ENCODE measurements at regions not wholly inside any gene's neighbourhood (a gene's known extent, or its start where the extent isn't known, plus 50 kb on each side); places are given as distances from the start of the nearest gene placed in this dataset.

DNA sequence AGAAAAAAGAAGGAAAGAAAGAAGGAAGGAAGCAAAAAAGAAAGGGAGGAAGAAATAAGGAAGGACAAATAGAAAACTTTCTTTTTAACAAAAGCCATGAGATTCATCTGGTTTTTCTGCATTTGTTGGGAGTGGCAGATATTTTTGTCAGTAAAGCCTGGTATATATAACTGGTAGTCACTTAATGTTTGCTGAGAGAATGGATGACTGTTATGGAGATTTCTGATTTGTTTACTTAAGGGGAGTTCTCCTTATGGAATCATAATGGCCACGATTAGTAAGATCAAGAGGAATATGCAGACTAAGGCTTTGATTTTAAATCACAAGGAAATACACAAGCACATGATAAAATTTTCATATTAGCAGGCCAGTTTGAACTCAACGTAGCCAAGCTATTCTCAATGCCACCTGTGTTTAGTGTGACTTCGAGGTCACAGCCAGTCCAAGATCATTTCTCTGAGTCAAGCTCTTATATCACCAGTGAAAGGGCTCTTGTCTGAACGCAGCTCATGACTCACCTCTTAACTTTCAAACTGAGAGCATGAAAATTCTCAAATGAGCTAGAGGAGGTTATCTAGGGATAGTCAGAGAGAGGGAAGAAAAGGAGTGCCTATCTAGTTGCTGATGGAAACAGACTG lies 445.1 kb upstream of the ZMIZ1 start:
- Histone ChIP-seq H3K36me3 (ENCODE audit: control insufficient read depth in 1 of 2, insufficient read depth in 2 of 2, low read length in 2 of 2) (no peaks in the 10 kb centered on the region), H3K79me2 (ENCODE audit: insufficient read depth, low read length) (no peaks in the 10 kb centered on the region), H2AFZ (ENCODE audit: low read depth, low read length, poor library complexity, severe bottlenecking) (no peak overlapping the region), H3K9ac (ENCODE audit: low read length) (no peak overlapping the region), H4K20me1 (ENCODE audit: insufficient read depth) (no peaks in the 10 kb centered on the region), H3K27ac (ENCODE audit: low read depth, low read length) (no peak overlapping the region), H3K9me2 (ENCODE audit: insufficient read depth) (no peaks in the 10 kb centered on the region), H3K4me3 (replicated peaks in 1 of 2; ENCODE audit: low read depth in 1 of 2, low read length in 2 of 2) (no peak overlapping the region), H3K27me3 (ENCODE audit: insufficient read depth, low read length) (no peaks in the 10 kb centered on the region), H3K4me1 (ENCODE audit: control insufficient read depth in 1 of 2, insufficient read depth in 2 of 2, low read length in 2 of 2) (peaks cover 6 to 15% of the 10 kb centered on the region in 2 experiments; a peak in 2 of 4 replicates), H3K9me3 (ENCODE audit: control insufficient read depth in 1 of 2, insufficient read depth in 1 of 2, low read depth in 1 of 2, low read length in 2 of 2) (no peaks in the 10 kb centered on the region), H3K4me2 (ENCODE audit: low read length) (peak overlapping the region; percentile 21)
- CTCF ChIA-PET, result no interaction called here
- ATAC-seq (peak; percentile 84), DNase-seq (ENCODE audit: low read depth, low spot score) (peak; percentile 36)
- TF ChIP-seq CBX3 (IDR thresholded peaks at IDR 0.05; ENCODE audit: low read depth), result 0 out of 2 replicates have a peak, but pooled peaks have one; percentile 35
- TF ChIP-seq JUND (IDR thresholded peaks at IDR 0.05), result peak; percentile 60
- TF ChIP-seq FOSL1 (IDR thresholded peaks at IDR 0.05; ENCODE audit: low read depth), result peak; percentile 67
- TF ChIP-seq SP1 (IDR thresholded peaks at IDR 0.05; ENCODE audit: low read depth), result peak; percentile 25; the same call in 1 of the 2 replicates
- no peak for TF ChIP-seq CEBPB (IDR thresholded peaks at IDR 0.05; ENCODE audit: low read depth)
- TF ChIP-seq, protein P1, sequence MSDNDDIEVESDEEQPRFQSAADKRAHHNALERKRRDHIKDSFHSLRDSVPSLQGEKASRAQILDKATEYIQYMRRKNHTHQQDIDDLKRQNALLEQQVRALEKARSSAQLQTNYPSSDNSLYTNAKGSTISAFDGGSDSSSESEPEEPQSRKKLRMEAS (IDR thresholded peaks at IDR 0.05), result 0 out of 2 replicates have a peak, but pooled peaks have one; percentile 21
- RAD21 ChIA-PET (ENCODE audit: low non-redundant PET in 1 of 2, low total read pairs in 2 of 2, uncharacterized antibody in 2 of 2, unreplicated experiment in 2 of 2), result no interaction called here
- POLR2A ChIA-PET, result no interaction called here
- no TSS peak for BruUV-seq (replicated peaks)
- intact Hi-C loops (cut with micrococcal nuclease), result no loop called here

DNA sequence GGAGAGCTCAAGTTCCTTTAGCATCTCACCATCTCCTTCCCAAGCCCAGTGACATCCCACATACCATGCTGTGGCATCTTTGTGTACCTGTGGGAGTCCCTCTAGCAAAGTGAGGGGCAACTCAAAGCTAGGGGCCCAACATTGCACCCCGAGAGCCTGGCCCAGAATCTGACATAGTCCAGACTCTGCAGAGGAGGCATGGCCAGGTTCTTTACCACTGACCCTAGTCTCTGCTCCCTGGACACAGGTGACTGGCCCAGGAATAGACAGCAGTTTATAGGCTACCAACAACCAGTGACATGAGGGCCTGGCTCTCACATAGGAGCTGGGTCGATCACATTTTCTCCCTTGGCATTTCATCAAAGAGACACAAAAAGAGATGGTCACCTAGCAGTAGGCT lies 444.0 kb upstream of the ZMIZ1 start:
- CTCF ChIA-PET, result no interaction called here
- RAD21 ChIA-PET (ENCODE audit: low non-redundant PET in 1 of 2, low total read pairs in 2 of 2, uncharacterized antibody in 2 of 2, unreplicated experiment in 2 of 2), result no interaction called here
- no peaks in the 10 kb centered on the region for H3K9me3 ChIP-seq (ENCODE audit: control insufficient read depth in 1 of 2, insufficient read depth in 1 of 2, low read depth in 1 of 2, low read length in 2 of 2)
- no peaks in the 10 kb centered on the region for H3K27me3 ChIP-seq (ENCODE audit: insufficient read depth, low read length)
- POLR2A ChIA-PET, result no interaction called here
- H3K4me3 ChIP-seq (replicated peaks in 1 of 2; ENCODE audit: low read depth in 1 of 2, low read length in 2 of 2), result no peak overlapping the region
- H3K27ac ChIP-seq (ENCODE audit: low read depth, low read length), result no peak overlapping the region
- H3K4me2 ChIP-seq (ENCODE audit: low read length), result no peak overlapping the region
- TF ChIP-seq TCF7L2 (IDR thresholded peaks at IDR 0.05; ENCODE audit: borderline replicate concordance, extremely low read depth, insufficient read depth, insufficient read length), result no peak
- TF ChIP-seq SP1 (IDR thresholded peaks at IDR 0.05; ENCODE audit: low read depth), result no peak
- no peaks in the 10 kb centered on the region for H3K36me3 ChIP-seq (ENCODE audit: control insufficient read depth in 1 of 2, insufficient read depth in 2 of 2, low read length in 2 of 2)
- no peaks in the 10 kb centered on the region for H4K20me1 ChIP-seq (ENCODE audit: insufficient read depth)
- H3K9me2 ChIP-seq (ENCODE audit: insufficient read depth), result no peaks in the 10 kb centered on the region
- H2AFZ ChIP-seq (ENCODE audit: low read depth, low read length, poor library complexity, severe bottlenecking), result no peak overlapping the region
- DNase-seq (ENCODE audit: low read depth, low spot score) (no peak), ATAC-seq (no peak)
- H3K79me2 ChIP-seq (ENCODE audit: insufficient read depth, low read length), result no peaks in the 10 kb centered on the region
- no peak overlapping the region for H3K9ac ChIP-seq (ENCODE audit: low read length)
- peaks cover 6 to 15% of the 10 kb centered on the region in 2 experiments; a peak in 2 of 4 replicates for H3K4me1 ChIP-seq (ENCODE audit: control insufficient read depth in 1 of 2, insufficient read depth in 2 of 2, low read length in 2 of 2)
- intact Hi-C loops (cut with micrococcal nuclease), result no loop called here
- BruUV-seq (replicated peaks), result no TSS peak

Data from HCT116 (cell line).